ENCODE measurements at regions not wholly inside any gene's neighbourhood (a gene's known extent, or its start where the extent isn't known, plus 50 kb on each side); places are given as distances from the start of the nearest gene placed in this dataset.

GRCh38 chrX:96453139-96453538 lies 231.5 kb upstream of the DIAPH2 start:
- WGBS, 2 donors, result 81 to 92% methylated on average over 3 of the region's 3 CpGs
- intact Hi-C loops (cut with DNase I; ENCODE audit: low total_unique reads), result no loop called here

GRCh38 chrX:96455078-96455477 lies 229.6 kb upstream of the DIAPH2 start:
- TF ChIP-seq CTCF (IDR thresholded peaks at IDR 0.05) (no peak), POLR2A (IDR thresholded peaks at IDR 0.05) (no peak)
- intact Hi-C loops (cut with DNase I; ENCODE audit: low total_unique reads), result no loop called here
- DNase-seq (ENCODE audit: low spot score in 2 of 2), result no peak
- H3K4me3 ChIP-seq (ENCODE audit: low read depth, poor library complexity, severe bottlenecking), result no peak overlapping the region
- WGBS, 2 donors, result 77 to 84% methylated on average over 3 of the region's 3 CpGs

More at GRCh38 chrX:96453139-96453538, 231.5 kb upstream of the DIAPH2 start:
- DNase-seq (ENCODE audit: low spot score in 2 of 2), result no peak
- TF ChIP-seq POLR2A (IDR thresholded peaks at IDR 0.05) (no peak), CTCF (IDR thresholded peaks at IDR 0.05) (no peak)
- H3K4me3 ChIP-seq (ENCODE audit: low read depth, poor library complexity, severe bottlenecking), result no peak overlapping the region

GRCh38 chrX:96464880-96465558 lies 219.6 kb upstream of the DIAPH2 start:
- no peak for DNase-seq (ENCODE audit: low spot score in 2 of 2)
- no peak overlapping the region for H3K4me3 ChIP-seq (ENCODE audit: low read depth, poor library complexity, severe bottlenecking)
- TF ChIP-seq CTCF (IDR thresholded peaks at IDR 0.05), result no peak
- no peak for TF ChIP-seq POLR2A (IDR thresholded peaks at IDR 0.05)
- 84 to 94% methylated on average over 15 to 16 of the region's 16 CpGs for WGBS, 2 donors
- intact Hi-C loops (cut with DNase I; ENCODE audit: low total_unique reads), result no loop called here

DNA sequence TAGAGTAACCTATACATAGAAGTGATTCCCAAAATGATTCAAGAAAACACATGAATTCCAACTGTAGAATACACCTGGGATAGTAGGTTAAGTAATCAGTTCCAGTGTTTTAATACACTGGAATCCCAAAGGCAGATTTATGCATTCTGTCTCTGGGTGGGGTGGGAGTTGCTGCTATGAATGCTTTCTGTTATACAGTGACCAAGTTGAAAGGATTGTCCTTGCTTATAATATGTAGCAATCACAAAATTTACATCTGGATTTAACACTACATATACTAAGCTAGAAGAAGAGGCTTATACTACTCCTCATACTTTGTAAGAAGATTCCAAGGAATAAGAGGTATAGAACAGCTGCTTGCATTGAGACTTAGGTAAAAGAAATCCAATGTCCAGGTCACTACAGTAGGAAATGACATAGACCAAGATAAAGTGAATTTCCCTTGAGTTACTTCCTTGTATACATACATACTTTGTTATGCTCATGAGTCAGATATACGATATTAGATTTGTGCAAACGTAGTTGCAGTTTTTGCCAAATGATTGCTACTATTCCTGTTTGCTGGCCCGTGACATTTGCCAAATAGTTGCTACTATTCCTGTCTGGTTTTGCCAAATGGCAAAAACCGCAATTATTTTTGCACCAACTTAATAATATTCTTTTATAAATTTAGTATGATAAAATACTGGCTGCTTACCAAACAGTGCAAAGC lies 210.5 kb upstream of the DIAPH2 start:
- whole genome bisulfite sequencing, 2 donors, result 47 to 49% methylated on average over 4 of the region's 4 CpGs
- no peak for TF ChIP-seq POLR2A (IDR thresholded peaks at IDR 0.05)
- no peak for TF ChIP-seq CTCF (IDR thresholded peaks at IDR 0.05)
- no peak overlapping the region for H3K4me3 ChIP-seq (ENCODE audit: low read depth, poor library complexity, severe bottlenecking)
- intact Hi-C loops (cut with DNase I; ENCODE audit: low total_unique reads), result no loop called here
- DNase-seq (ENCODE audit: low spot score in 2 of 2), result no peak

GRCh38 chrX:96474741-96475125 lies 209.9 kb upstream of the DIAPH2 start:
- WGBS, 2 donors, result 71 to 86% methylated on average over 1 of the region's 1 CpG
- TF ChIP-seq CTCF (IDR thresholded peaks at IDR 0.05), result no peak
- TF ChIP-seq POLR2A (IDR thresholded peaks at IDR 0.05), result no peak
- intact Hi-C loops (cut with DNase I; ENCODE audit: low total_unique reads), result no loop called here
- no peak for DNase-seq (ENCODE audit: low spot score in 2 of 2)
- no peak overlapping the region for H3K4me3 ChIP-seq (ENCODE audit: low read depth, poor library complexity, severe bottlenecking)
